Trophoblast cell (in vitro differentiated cells and primary cell): ENCODE measurements at regions not wholly inside any gene's neighbourhood (a gene's known extent, or its start where the extent isn't known, plus 50 kb on each side); places are given as distances from the start of the nearest gene placed in this dataset.

Experiments
- DNase-seq, 2 donors: peaks; one replicate each; pipeline ENCODE4 v3.0.0-alpha.2; 2016
- H2AFZ ChIP-seq: 2 replicates; pipeline ENCODE4 v1.6.1; 2013; ENCODE audit warnings: low read length, moderate library complexity, mild to moderate bottlenecking; ENCODE audit not compliant: insufficient read depth, poor library complexity
- H2AK5ac ChIP-seq: 2 replicates; pipeline ENCODE4 v1.6.1; 2013; ENCODE audit warnings: mild to moderate bottlenecking, low read length
- H2BK120ac ChIP-seq: 2 replicates; pipeline ENCODE4 v1.6.1; 2013; ENCODE audit warnings: low read length, mild to moderate bottlenecking, moderate library complexity; ENCODE audit not compliant: insufficient read depth, poor library complexity
- H2BK12ac ChIP-seq: 2 replicates; pipeline ENCODE4 v1.6.1; 2013; ENCODE audit warnings: mild to moderate bottlenecking, low read length, moderate library complexity
- H2BK5ac ChIP-seq: 2 replicates; pipeline ENCODE4 v1.6.1; 2013; ENCODE audit warnings: low read length, low read depth, moderate library complexity, mild to moderate bottlenecking; ENCODE audit not compliant: poor library complexity
- H3K14ac ChIP-seq: 2 replicates; pipeline ENCODE4 v1.6.1; 2013; ENCODE audit warnings: mild to moderate bottlenecking, low read length
- H3K18ac ChIP-seq: 2 replicates; pipeline ENCODE4 v1.6.1; 2013; ENCODE audit warnings: mild to moderate bottlenecking, low read length
- H3K23ac ChIP-seq: 2 replicates; pipeline ENCODE4 v1.6.1; 2013; ENCODE audit warnings: low read length
- H3K27ac ChIP-seq: 2 replicates; pipeline ENCODE4 v1.5.1; 2013; ENCODE audit warnings: low read depth, mild to moderate bottlenecking, inconsistent platforms, low read length, moderate library complexity
- H3K27me3 ChIP-seq: 2 replicates; pipeline ENCODE4 v1.6.1; 2013; ENCODE audit warnings: inconsistent platforms, mild to moderate bottlenecking, low read length, moderate library complexity; ENCODE audit not compliant: insufficient read depth
- H3K36me3 ChIP-seq, 2 experiments: 1 replicate in 1 of 2; 2 replicates in 1 of 2; pipeline ENCODE4 v1.6.1; 2013; ENCODE audit warnings: low read length in 2 of 2, mild to moderate bottlenecking in 2 of 2, moderate library complexity in 1 of 2; ENCODE audit not compliant: insufficient read depth in 2 of 2, control insufficient read depth in 1 of 2
- H3K4ac ChIP-seq: 2 replicates; pipeline ENCODE4 v1.6.1; 2013; ENCODE audit warnings: low read depth, mild to moderate bottlenecking, low read length, moderate library complexity
- H3K4me1 ChIP-seq, 2 experiments: 1 replicate in 1 of 2; 2 replicates in 1 of 2; pipeline ENCODE4 v1.6.1; 2013; ENCODE audit warnings: low read length in 2 of 2, mild to moderate bottlenecking in 2 of 2, moderate library complexity in 1 of 2; ENCODE audit not compliant: insufficient read depth in 2 of 2, control insufficient read depth in 1 of 2
- H3K4me2 ChIP-seq: 2 replicates; pipeline ENCODE4 v1.6.1; 2013; ENCODE audit warnings: inconsistent platforms, mild to moderate bottlenecking, low read length, moderate library complexity
- H3K4me3 ChIP-seq: 2 replicates; pipeline ENCODE4 v1.5.1; 2013; ENCODE audit warnings: mild to moderate bottlenecking, low read depth, low read length, inconsistent platforms
- H3K79me1 ChIP-seq: one replicate; pipeline ENCODE4 v1.6.1; 2013; ENCODE audit warnings: low read length
- H3K79me2 ChIP-seq: 2 replicates; pipeline ENCODE4 v1.6.1; 2013; ENCODE audit warnings: low read length, mild to moderate bottlenecking; ENCODE audit not compliant: control insufficient read depth, insufficient read depth, poor library complexity
- H3K9ac ChIP-seq: 2 replicates; pipeline ENCODE4 v1.6.1; 2013; ENCODE audit warnings: mild to moderate bottlenecking, low read length
- H3K9me3 ChIP-seq: 2 replicates; pipeline ENCODE4 v1.6.1; 2013; ENCODE audit warnings: low read depth, mild to moderate bottlenecking, control low read depth, inconsistent platforms, low read length; ENCODE audit not compliant: insufficient read depth
- H4K12ac ChIP-seq: 2 replicates; pipeline ENCODE4 v1.6.1; 2013; ENCODE audit warnings: low read depth, mild to moderate bottlenecking, low read length, moderate library complexity
- H4K8ac ChIP-seq: 2 replicates; pipeline ENCODE4 v1.6.1; 2013; ENCODE audit warnings: low read depth, mild to moderate bottlenecking, low read length, moderate library complexity
- H4K91ac ChIP-seq: one replicate; pipeline ENCODE4 v1.6.1; 2013; ENCODE audit warnings: low read depth, mild to moderate bottlenecking, low read length, moderate library complexity
- WGBS: extraction: QIAGEN DNeasy Blood & Tissue Kit; methylation state at CpG from one replicate; pipeline ENCODE4 v1.1.7; 2013; ENCODE audit warnings: missing lambda C conversion rate; ENCODE audit not compliant: insufficient read length, insufficient coverage; ENCODE audit errors: extremely low coverage; 5-methylcytosine and 5-hydroxymethylcytosine counted together

DNA sequence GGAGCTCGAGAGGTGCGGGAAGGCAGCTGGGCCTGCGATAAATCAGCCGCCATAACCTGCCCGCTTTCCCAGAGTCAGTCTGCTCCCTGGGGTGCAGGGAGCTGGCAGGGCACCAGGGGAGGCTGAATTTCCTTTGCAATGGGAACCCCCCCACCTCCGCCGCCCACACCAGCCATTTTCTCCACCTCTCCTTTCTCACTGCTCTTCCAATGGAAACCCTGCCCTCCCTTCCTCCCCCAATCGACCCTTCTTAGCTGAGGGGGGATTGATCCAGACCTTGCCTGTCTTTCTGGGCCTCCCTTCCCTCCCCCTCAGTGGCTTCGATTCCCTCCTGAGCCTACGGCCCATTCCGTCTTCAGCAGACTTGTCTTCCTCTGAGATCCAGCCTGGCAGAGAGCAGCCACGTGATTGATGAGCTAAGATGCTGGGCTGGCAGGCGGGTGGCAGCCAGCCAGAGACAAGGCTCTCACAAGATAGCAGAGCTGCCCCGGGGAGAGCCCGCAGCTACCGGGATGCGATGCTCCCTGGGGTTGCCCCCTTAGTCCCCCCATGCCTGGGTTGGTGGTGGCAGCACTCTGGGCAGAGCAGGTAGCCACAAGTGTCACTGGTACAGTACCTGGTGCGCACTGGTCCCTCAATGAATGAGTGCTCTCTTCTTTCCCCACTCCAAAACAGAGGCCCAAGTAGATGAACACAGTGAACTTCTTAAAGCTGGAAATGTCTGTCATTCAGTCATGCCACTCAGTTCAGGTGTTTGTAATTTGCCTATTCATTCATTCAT lies 53.7 kb upstream of the FABP6 start:
- no peak overlapping the region for H3K4me3 ChIP-seq
- H2AFZ ChIP-seq = no peak overlapping the region
- H4K12ac ChIP-seq = no peak overlapping the region
- DNase-seq = no peak
- no peaks in the 10 kb centered on the region for H3K9me3 ChIP-seq
- no peak overlapping the region for H4K8ac ChIP-seq
- H3K27me3 ChIP-seq = no peaks in the 10 kb centered on the region
- H3K79me1 ChIP-seq = no peaks in the 10 kb centered on the region
- H3K79me2 ChIP-seq = no peaks in the 10 kb centered on the region
- H3K36me3 ChIP-seq = no peaks in the 10 kb centered on the region
- H3K14ac ChIP-seq = no peak overlapping the region
- WGBS = no CpG with 5 or more reads among the region's 18 CpGs
- H3K9ac ChIP-seq = no peak overlapping the region
- no peak overlapping the region for H2BK5ac ChIP-seq
- H3K27ac ChIP-seq = no peak overlapping the region
- no peak overlapping the region for H4K91ac ChIP-seq
- no peaks in the 10 kb centered on the region for H3K4me1 ChIP-seq
- H2BK120ac ChIP-seq = no peak overlapping the region
- H3K4me2 ChIP-seq = no peak overlapping the region
- H3K4ac ChIP-seq = no peak overlapping the region
- no peak overlapping the region for H3K18ac ChIP-seq
- no peak overlapping the region for H2BK12ac ChIP-seq
- H2AK5ac ChIP-seq = no peak overlapping the region
- H3K23ac ChIP-seq = no peak overlapping the region

DNA sequence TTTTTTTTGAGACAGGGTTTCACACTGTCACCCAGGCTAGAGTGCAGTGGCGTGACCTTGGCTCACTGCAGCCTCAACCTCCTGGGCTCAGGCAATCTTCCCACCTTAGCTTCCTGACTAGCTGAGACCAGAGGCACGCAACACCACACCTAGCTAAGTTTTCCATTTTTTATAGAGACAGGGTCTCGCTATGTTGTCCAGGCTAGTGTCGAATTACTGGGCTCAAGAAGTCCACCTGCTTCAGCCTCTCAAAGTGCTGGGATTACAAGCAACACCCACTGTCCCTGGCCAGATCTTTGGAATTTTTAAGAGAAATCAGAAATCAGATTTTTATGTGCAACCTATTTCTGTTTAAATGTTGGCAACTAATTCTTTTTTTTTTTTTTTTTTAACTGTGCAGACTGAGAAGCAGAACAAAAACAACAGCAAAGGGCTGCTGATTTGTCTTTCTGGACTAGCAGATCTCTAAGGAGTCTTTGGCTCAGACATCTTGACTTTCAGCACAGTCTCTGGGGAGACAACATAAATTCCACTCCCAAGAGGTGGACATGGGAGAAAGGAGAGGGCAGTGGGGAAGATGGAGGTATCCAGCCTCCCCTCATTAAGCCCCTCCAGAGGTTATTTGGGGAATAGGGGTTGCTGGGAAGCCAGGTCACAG lies 54.4 kb upstream of the FABP6 start:
- no peak overlapping the region for H2AFZ ChIP-seq
- no peak overlapping the region for H3K14ac ChIP-seq
- H3K27me3 ChIP-seq = no peaks in the 10 kb centered on the region
- H3K36me3 ChIP-seq = no peaks in the 10 kb centered on the region
- no peaks in the 10 kb centered on the region for H3K79me2 ChIP-seq
- H3K4me1 ChIP-seq = no peaks in the 10 kb centered on the region
- H2BK5ac ChIP-seq = no peak overlapping the region
- H3K4ac ChIP-seq = no peak overlapping the region
- H4K12ac ChIP-seq = no peak overlapping the region
- no peak overlapping the region for H3K4me2 ChIP-seq
- DNase-seq = no peak
- no peak overlapping the region for H3K4me3 ChIP-seq
- H4K8ac ChIP-seq = no peak overlapping the region
- H2AK5ac ChIP-seq = no peak overlapping the region
- no CpG with 5 or more reads among the region's 4 CpGs for WGBS
- H3K9ac ChIP-seq = no peak overlapping the region
- H4K91ac ChIP-seq = no peak overlapping the region
- H3K27ac ChIP-seq = no peak overlapping the region
- no peak overlapping the region for H2BK12ac ChIP-seq
- no peaks in the 10 kb centered on the region for H3K79me1 ChIP-seq
- no peaks in the 10 kb centered on the region for H3K9me3 ChIP-seq
- H3K23ac ChIP-seq = no peak overlapping the region
- H3K18ac ChIP-seq = no peak overlapping the region
- no peak overlapping the region for H2BK120ac ChIP-seq

DNA sequence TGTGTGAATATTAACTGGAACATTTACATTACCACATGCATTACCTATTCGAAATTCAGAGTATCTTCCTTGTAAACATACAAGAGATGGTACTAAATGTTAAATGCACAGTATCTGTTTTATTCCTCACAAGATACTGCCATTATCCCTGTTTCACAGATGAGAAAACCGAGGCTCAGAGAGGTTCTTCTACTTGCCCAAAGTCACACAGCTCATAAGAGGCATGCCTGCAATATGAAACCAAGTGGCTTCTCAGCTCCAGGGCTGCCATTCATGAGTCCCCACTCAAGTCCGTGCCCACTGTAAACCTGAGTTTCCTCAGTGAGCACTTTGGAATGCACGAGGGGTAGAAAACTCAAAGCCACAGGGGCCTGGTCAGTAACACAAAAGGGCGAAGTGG lies 55.0 kb upstream of the FABP6 start:
- DNase-seq = no peak
- H4K8ac ChIP-seq = no peak overlapping the region
- no peak overlapping the region for H3K23ac ChIP-seq
- H3K9ac ChIP-seq = no peak overlapping the region
- no peaks in the 10 kb centered on the region for H3K79me2 ChIP-seq
- H3K14ac ChIP-seq = no peak overlapping the region
- no peak overlapping the region for H3K18ac ChIP-seq
- no peaks in the 10 kb centered on the region for H3K9me3 ChIP-seq
- H2AFZ ChIP-seq = no peak overlapping the region
- no peak overlapping the region for H2BK12ac ChIP-seq
- no peak overlapping the region for H4K91ac ChIP-seq
- H3K27ac ChIP-seq = no peak overlapping the region
- no peak overlapping the region for H2BK5ac ChIP-seq
- H3K4me3 ChIP-seq = no peak overlapping the region
- no peak overlapping the region for H2BK120ac ChIP-seq
- no peaks in the 10 kb centered on the region for H3K36me3 ChIP-seq
- H3K4me1 ChIP-seq = no peaks in the 10 kb centered on the region
- H3K4ac ChIP-seq = no peak overlapping the region
- no peak overlapping the region for H3K4me2 ChIP-seq
- H3K79me1 ChIP-seq = no peaks in the 10 kb centered on the region
- H2AK5ac ChIP-seq = no peak overlapping the region
- no peaks in the 10 kb centered on the region for H3K27me3 ChIP-seq
- no peak overlapping the region for H4K12ac ChIP-seq
- no CpG with 5 or more reads among the region's 5 CpGs for WGBS

- H3K4ac ChIP-seq = no peak overlapping the region
- H2AK5ac ChIP-seq = no peak overlapping the region
- H3K27ac ChIP-seq = no peak overlapping the region
- H3K4me3 ChIP-seq = no peak overlapping the region
- H3K14ac ChIP-seq = no peak overlapping the region
- H3K79me2 ChIP-seq = no peaks in the 10 kb centered on the region
- H2BK5ac ChIP-seq = no peak overlapping the region
- H3K36me3 ChIP-seq = no peaks in the 10 kb centered on the region
- WGBS = no CpG with 5 or more reads among the region's 2 CpGs
- no peaks in the 10 kb centered on the region for H3K9me3 ChIP-seq
- peak in 1 of 2 donors; percentile 54 for DNase-seq
- H2BK120ac ChIP-seq = no peak overlapping the region
- no peaks in the 10 kb centered on the region for H3K27me3 ChIP-seq
- H4K8ac ChIP-seq = no peak overlapping the region
- H3K9ac ChIP-seq = no peak overlapping the region
- H3K79me1 ChIP-seq = no peaks in the 10 kb centered on the region
- no peak overlapping the region for H3K23ac ChIP-seq
- no peak overlapping the region for H4K91ac ChIP-seq
- H3K4me2 ChIP-seq = no peak overlapping the region
- no peak overlapping the region for H2BK12ac ChIP-seq
- H4K12ac ChIP-seq = no peak overlapping the region
- H3K18ac ChIP-seq = no peak overlapping the region
- no peak overlapping the region for H2AFZ ChIP-seq
- peaks cover 0 to 4% of the 10 kb centered on the region in 2 experiments for H3K4me1 ChIP-seq
These were observed 52.4 kb upstream of the PWWP2A start for GRCh38 chr5:160171666-160172065.
